ENCODE measurements at regions not wholly inside any gene's neighbourhood (a gene's known extent, or its start where the extent isn't known, plus 50 kb on each side); places are given as distances from the start of the nearest gene placed in this dataset.

DNA sequence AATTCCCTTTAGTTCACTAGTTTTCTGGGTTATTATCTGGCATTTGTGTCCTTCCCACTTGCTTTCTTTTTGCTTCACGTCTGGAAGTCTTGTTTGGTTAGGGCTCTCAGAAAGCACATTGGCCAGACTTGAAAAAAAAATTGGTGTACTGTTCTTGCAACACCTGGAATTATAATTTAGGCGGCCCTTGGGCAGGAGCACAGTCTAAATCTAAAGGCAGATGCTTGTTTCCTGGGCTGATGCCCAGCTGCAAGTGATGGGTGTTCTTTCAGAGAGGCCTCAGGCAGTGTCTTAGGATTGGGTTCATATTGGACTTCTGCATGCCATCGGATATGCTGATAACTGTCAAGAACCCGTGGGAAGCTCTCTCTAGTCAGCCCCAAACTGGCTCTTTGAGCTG, 521.5 kb downstream of the PDCD6IP start:
- Histone ChIP-seq H3K9ac (ENCODE audit: low read length) (no peak overlapping the region), H3K9me3 (ENCODE audit: low read length) (no peaks in the 10 kb centered on the region), H3K4me2 (ENCODE audit: low read length) (no peak overlapping the region), H3K79me2 (replicated peaks; ENCODE audit: insufficient read depth, low read length) (no peaks in the 10 kb centered on the region), H3K4me3 (ENCODE audit: low read length) (no peak overlapping the region), H3K27me3 (ENCODE audit: insufficient read depth, low read depth, low read length) (no peaks in the 10 kb centered on the region), H4K20me1 (ENCODE audit: insufficient read depth) (no peaks in the 10 kb centered on the region), H3K27ac (ENCODE audit: low read length) (no peak overlapping the region), H3F3A (ENCODE audit: insufficient read depth, low read length, poor library complexity, severe bottlenecking) (no peaks in the 10 kb centered on the region), H3K9me2 (ENCODE audit: insufficient read depth, low read length) (no peaks in the 10 kb centered on the region), H2AFZ (ENCODE audit: low read depth, low read length) (no peak overlapping the region), H3K36me3 (ENCODE audit: insufficient read depth, low read length) (no peaks in the 10 kb centered on the region)
- TF ChIP-seq POLR2AphosphoS5 (IDR thresholded peaks at IDR 0.05) (no peak), TAF1 (IDR thresholded peaks at IDR 0.05; ENCODE audit: low read depth) (no peak), EP300 (conservative IDR thresholded peaks at IDR 0.05; ENCODE audit: poor library complexity, severe bottlenecking) (no peak), MXI1 (conservative IDR thresholded peaks at IDR 0.05; ENCODE audit: poor library complexity, severe bottlenecking) (no peak), EZH2 (IDR thresholded peaks at IDR 0.05; ENCODE audit: borderline replicate concordance, insufficient read depth, low read length, poor library complexity, severe bottlenecking) (no peak), RAD21 (conservative IDR thresholded peaks at IDR 0.05) (no peak)
- TF ChIP-seq, protein P1, sequence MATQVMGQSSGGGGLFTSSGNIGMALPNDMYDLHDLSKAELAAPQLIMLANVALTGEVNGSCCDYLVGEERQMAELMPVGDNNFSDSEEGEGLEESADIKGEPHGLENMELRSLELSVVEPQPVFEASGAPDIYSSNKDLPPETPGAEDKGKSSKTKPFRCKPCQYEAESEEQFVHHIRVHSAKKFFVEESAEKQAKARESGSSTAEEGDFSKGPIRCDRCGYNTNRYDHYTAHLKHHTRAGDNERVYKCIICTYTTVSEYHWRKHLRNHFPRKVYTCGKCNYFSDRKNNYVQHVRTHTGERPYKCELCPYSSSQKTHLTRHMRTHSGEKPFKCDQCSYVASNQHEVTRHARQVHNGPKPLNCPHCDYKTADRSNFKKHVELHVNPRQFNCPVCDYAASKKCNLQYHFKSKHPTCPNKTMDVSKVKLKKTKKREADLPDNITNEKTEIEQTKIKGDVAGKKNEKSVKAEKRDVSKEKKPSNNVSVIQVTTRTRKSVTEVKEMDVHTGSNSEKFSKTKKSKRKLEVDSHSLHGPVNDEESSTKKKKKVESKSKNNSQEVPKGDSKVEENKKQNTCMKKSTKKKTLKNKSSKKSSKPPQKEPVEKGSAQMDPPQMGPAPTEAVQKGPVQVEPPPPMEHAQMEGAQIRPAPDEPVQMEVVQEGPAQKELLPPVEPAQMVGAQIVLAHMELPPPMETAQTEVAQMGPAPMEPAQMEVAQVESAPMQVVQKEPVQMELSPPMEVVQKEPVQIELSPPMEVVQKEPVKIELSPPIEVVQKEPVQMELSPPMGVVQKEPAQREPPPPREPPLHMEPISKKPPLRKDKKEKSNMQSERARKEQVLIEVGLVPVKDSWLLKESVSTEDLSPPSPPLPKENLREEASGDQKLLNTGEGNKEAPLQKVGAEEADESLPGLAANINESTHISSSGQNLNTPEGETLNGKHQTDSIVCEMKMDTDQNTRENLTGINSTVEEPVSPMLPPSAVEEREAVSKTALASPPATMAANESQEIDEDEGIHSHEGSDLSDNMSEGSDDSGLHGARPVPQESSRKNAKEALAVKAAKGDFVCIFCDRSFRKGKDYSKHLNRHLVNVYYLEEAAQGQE (IDR thresholded peaks at IDR 0.05; ENCODE audit: borderline replicate concordance) = no peak
- TF ChIP-seq, protein P2, sequence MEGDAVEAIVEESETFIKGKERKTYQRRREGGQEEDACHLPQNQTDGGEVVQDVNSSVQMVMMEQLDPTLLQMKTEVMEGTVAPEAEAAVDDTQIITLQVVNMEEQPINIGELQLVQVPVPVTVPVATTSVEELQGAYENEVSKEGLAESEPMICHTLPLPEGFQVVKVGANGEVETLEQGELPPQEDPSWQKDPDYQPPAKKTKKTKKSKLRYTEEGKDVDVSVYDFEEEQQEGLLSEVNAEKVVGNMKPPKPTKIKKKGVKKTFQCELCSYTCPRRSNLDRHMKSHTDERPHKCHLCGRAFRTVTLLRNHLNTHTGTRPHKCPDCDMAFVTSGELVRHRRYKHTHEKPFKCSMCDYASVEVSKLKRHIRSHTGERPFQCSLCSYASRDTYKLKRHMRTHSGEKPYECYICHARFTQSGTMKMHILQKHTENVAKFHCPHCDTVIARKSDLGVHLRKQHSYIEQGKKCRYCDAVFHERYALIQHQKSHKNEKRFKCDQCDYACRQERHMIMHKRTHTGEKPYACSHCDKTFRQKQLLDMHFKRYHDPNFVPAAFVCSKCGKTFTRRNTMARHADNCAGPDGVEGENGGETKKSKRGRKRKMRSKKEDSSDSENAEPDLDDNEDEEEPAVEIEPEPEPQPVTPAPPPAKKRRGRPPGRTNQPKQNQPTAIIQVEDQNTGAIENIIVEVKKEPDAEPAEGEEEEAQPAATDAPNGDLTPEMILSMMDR (IDR thresholded peaks at IDR 0.05; ENCODE audit: poor library complexity, severe bottlenecking) = no peak

DNA sequence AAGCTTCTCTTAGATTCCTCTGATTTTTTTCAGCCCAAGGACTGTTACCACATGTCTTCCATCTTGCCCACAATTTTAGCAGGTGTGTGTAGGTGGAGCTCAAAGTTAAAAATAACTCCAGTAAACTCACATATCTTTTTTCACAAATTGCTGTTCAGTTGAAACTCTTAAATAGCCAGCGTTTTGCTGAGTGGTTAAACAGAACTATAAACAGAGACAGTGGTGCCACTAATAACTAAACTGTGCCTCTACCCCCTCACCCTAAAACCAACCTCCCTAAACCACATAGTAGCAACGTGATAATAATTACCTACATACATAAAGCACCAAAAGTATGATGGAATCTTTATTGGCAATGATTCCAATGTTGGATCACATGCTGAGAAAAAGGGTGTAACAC, 525.1 kb downstream of the PDCD6IP start:
- Histone ChIP-seq H3K4me3 (ENCODE audit: low read length) (no peak overlapping the region), H3K9ac (ENCODE audit: low read length) (no peak overlapping the region), H3K9me3 (ENCODE audit: low read length) (no peaks in the 10 kb centered on the region), H3K4me2 (ENCODE audit: low read length) (no peak overlapping the region), H4K20me1 (ENCODE audit: insufficient read depth) (no peaks in the 10 kb centered on the region), H3F3A (ENCODE audit: insufficient read depth, low read length, poor library complexity, severe bottlenecking) (no peaks in the 10 kb centered on the region), H3K79me2 (replicated peaks; ENCODE audit: insufficient read depth, low read length) (no peaks in the 10 kb centered on the region), H2AFZ (ENCODE audit: low read depth, low read length) (no peak overlapping the region), H3K9me2 (ENCODE audit: insufficient read depth, low read length) (no peaks in the 10 kb centered on the region), H3K27ac (ENCODE audit: low read length) (no peak overlapping the region), H3K27me3 (ENCODE audit: insufficient read depth, low read depth, low read length) (no peaks in the 10 kb centered on the region), H3K36me3 (ENCODE audit: insufficient read depth, low read length) (no peaks in the 10 kb centered on the region)
- TF ChIP-seq EP300 (conservative IDR thresholded peaks at IDR 0.05; ENCODE audit: poor library complexity, severe bottlenecking) (no peak), TAF1 (IDR thresholded peaks at IDR 0.05; ENCODE audit: low read depth) (no peak), POLR2AphosphoS5 (IDR thresholded peaks at IDR 0.05) (no peak), RAD21 (conservative IDR thresholded peaks at IDR 0.05) (no peak), MXI1 (conservative IDR thresholded peaks at IDR 0.05; ENCODE audit: poor library complexity, severe bottlenecking) (no peak), EZH2 (IDR thresholded peaks at IDR 0.05; ENCODE audit: borderline replicate concordance, insufficient read depth, low read length, poor library complexity, severe bottlenecking) (no peak), SMC3 (conservative IDR thresholded peaks at IDR 0.05; ENCODE audit: poor library complexity) (no peak)
- TF ChIP-seq, protein P1 (IDR thresholded peaks at IDR 0.05; ENCODE audit: borderline replicate concordance) = no peak
- TF ChIP-seq, protein P2 (IDR thresholded peaks at IDR 0.05; ENCODE audit: poor library complexity, severe bottlenecking) = no peak

Measured in neural cell (in vitro differentiated cells).